HG03457 (cell line): ENCODE measurements at regions not wholly inside any gene's neighbourhood (a gene's known extent, or its start where the extent isn't known, plus 50 kb on each side); places are given as distances from the start of the nearest gene placed in this dataset.

ENCODE experiments used
- ATAC-seq: cut with Tn5 transposase; IDR thresholded peaks from one replicate; pipeline ENCODE4 v1.9.1; 2021; ENCODE audit warnings: moderate number of reproducible peaks; ENCODE audit not compliant: unreplicated experiment

DNA sequence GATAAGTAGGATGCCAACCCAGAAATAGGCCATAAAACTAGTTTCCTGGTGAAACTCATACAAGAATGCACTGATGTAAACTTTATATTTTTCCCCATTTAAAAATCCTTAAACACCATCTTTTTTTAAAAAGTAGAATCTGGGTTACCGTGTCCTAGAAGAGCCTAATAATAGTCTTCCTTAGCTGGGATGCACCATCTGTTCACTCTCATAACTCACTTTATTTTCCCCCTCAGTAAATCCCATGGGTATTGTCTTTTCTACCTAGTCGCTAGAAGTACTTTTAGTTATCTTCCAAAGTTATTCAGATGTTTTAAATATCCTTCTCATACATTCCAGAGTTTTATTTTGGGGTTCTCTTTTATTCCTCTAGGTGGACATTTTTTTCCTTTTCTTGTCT, 250.2 kb downstream of the PLA2G4A start:
- ATAC-seq, result no peak

DNA sequence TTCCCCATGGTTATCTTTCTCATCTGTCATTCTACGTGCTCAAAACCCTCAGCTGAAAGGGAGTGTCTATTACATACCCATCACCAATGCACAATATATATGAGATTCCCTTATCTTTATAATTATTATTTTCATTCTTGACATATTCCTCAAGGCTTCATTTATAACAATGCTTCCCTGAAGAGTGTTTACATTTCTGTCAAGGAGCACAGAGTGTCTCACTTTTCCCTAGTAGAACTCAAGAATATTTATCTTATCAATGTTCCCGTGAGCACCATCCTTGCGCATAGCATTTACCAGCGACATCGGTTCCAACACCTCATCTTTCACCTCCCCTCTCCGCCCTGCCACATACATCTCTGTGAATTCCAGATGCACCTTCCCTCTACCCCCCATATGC, 250.6 kb downstream of the PLA2G4A start:
- no peak for ATAC-seq

GRCh38 chr1:187091666-187092065, 262.9 kb downstream of the PLA2G4A start:
- ATAC-seq, result no peak

DNA sequence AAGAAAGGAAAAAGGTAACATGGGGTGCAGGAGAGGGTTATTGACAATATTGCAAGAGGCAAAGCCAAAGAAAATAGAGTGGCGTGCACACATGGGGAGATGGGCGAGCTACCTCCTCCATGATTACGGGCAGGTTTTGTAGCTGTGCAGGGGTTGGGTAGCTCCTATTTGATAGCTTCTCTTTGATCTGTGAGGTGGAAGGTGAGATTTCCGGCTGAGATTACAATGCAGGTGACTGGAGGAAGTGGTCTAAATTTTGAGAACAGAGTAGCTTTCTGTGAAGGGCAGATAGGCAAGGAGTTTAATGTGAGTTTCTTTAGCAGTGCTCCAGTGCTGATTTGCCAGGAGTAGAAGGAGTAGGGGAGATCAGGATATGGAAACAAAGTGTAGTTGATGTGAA, 263.4 kb downstream of the PLA2G4A start:
- ATAC-seq, result no peak

DNA sequence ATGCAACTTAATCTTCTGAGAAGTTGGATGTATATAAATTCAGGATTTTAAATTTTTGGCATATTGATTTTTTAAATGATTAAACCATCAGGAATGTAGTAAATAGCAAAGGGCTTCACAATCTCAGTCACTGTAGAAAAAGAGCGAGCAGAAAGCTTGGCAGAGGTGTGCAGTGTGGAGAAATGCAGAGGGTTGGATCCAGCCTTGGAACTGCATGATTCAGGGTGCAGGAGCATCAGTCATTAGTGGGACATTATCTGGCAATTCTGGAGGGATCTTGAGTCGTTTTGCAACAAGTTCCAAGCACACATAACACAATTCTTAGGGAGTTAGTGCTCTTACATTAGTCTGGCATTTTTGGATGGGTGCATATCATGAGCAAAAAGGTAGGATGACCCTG, 267.9 kb downstream of the PLA2G4A start:
- no peak for ATAC-seq

- ATAC-seq, result no peak
These were observed 281.6 kb downstream of the PLA2G4A start for GRCh38 chr1:187110351-187110750.

DNA sequence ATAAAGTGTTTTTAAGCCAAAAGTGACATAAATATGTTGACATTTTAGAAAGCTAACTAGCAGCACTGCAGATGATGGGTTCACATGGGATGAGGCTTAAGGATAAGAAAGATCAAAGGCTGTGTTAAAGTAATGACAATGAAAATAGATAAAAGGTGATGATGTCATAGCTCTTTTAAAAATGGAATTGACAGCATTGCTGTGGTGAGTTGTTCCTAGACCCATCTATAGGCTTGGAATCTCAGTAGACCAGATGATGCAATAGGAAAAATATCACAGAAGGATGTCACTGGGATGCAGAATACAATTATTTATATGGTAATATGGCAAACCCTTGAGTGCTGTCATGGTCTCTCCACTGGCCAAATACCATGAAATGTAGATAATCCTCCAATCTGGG, 286.0 kb downstream of the PLA2G4A start:
- no peak for ATAC-seq

DNA sequence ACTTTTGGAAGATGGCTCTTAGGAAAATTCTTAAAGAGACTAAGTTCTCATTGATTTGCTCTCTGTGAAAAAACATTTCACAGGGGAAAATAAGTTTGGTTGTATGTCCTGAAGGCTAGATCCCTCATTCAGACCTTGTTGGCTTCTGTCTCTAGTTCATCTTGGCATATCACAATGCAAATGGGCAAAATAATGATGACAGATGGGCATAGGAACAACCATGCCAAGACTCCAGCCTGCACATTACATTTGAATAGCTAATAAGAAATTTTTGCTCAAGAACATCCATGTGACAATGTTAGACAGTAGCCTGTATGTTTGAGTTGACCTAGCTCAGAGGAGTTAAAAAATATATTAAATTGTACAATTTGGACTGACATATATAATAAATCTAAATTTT, 292.9 kb downstream of the PLA2G4A start:
- ATAC-seq, result no peak

GRCh38 chr1:187122566-187122965, 293.8 kb downstream of the PLA2G4A start:
- ATAC-seq, result no peak

GRCh38 chr1:187129132-187129531, 300.4 kb downstream of the PLA2G4A start:
- ATAC-seq, result no peak

GRCh38 chr1:187143783-187144182, 315.0 kb downstream of the PLA2G4A start:
- ATAC-seq, result no peak

GRCh38 chr1:187146388-187146787, 317.6 kb downstream of the PLA2G4A start:
- no peak for ATAC-seq

GRCh38 chr1:187151555-187151954, 322.8 kb downstream of the PLA2G4A start:
- ATAC-seq, result no peak

DNA sequence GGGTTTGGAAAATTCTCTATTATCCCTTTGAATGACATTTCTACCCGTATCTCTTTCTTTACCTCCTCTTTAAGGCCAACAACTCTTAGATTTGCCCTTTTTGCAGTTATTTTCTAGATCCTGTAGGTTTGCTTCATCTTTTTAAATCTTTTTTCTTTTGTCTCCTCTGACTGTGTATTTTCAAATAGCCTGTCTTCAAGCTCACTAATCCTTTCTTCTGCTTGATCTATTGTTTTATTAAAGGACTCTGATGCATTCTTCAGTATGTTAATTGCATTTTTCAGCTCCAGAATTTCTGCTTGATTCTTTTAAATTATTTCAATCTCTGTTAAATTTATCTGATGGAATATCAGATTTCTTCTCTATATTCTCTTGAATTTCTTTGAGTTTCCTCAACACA, 324.3 kb downstream of the PLA2G4A start:
- ATAC-seq, result no peak

- ATAC-seq, result no peak
These were observed 328.4 kb downstream of the PLA2G4A start for GRCh38 chr1:187157115-187157514.

DNA sequence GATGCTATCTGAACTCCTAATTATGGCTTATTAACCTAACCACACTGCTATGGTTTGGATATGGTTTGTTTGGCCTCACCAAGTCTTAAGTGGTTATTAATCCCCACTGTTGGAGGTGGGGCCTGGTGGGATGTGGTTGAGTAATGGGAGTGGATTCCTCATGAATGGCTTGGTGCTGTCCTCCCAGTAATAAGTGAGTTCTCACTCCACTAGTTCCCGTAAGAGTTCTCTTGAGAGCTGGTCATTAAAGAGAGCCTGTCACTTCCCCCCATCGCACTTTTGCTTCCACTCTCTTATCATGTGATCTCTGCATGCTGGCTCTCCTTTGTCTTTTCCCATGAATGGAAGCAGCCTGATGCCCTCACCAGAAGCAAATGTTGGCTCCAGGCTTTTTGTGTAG, 328.8 kb downstream of the PLA2G4A start:
- ATAC-seq, result no peak

DNA sequence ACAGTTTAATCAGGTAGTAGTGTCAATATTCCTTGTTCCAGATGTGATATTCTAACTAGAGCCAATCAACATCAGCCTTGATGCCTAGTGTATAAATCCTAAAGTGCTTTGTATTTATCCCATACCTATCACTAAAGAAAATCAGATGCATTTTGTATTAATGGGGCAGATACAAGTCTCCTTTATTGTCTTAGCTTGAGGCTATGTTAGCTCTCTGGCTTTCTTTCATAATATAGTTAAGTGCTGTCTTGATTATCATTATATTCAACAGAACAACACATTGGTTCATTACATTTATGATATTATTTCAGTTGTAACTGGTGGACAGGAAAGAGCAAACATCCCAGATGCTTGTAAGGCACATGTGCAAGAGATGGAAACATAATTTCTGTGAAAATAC, 338.8 kb downstream of the PLA2G4A start:
- ATAC-seq, result no peak

GRCh38 chr1:187168297-187168696, 339.5 kb downstream of the PLA2G4A start:
- ATAC-seq, result no peak

DNA sequence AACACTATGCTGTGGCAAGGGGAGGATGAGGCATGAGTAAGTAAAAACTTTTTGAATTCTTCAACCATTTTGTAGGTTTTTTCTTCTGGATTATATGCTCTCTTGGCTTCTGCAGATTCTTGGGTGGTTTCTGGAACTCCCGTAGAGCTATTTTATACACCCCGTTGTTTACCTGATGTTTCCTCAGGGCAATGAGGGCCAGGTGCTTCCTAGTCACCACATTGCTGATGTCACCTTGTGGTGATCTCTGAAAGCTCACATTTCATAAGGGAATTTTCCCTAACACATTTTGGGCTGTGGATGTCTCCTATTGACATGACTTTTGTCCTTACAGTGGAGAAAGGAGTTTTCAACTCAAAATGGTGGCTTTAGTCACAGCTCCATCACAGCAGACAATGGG, 356.6 kb downstream of the PLA2G4A start:
- no peak for ATAC-seq

DNA sequence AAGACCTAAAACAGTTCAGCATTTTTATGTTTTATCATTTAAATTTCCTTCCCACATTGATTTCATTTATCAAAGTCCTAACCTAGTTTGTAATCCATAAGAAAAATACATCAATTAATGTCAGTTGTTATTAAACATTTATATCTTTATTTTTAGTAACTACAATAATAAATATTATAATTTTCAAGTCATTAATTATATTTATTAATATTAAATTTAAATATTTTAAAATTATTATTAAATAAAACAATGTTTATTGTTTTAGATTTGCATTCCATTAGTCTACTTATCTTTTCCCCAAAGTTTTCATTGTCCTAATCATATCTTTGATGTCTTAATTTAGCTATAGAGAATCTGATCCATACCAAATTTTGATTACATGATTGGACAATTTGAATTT, 368.9 kb downstream of the PLA2G4A start:
- no peak for ATAC-seq

GRCh38 chr1:187203257-187203656, 374.5 kb downstream of the PLA2G4A start:
- no peak for ATAC-seq

DNA sequence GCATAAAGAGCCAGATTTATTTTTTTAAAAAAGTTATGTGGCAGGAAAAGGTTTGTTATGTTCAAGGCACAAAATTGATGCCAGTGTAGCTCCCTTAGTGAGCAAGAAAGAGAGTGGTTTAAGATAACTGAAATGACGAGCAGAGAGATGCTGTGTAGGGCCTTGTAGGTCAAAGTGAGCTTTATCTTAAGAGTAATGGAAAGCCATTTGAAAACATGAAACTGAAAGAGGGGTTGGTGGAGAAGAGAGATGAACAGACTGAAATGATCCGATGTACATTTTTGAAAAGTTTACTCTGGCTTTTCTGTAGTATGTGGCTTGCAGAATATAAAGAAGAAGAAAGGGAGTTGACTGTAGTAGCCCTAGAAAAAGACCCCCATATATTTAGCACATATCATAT, 383.6 kb downstream of the PLA2G4A start:
- ATAC-seq, result no peak

GRCh38 chr1:187226396-187226795, 397.6 kb downstream of the PLA2G4A start:
- no peak for ATAC-seq

DNA sequence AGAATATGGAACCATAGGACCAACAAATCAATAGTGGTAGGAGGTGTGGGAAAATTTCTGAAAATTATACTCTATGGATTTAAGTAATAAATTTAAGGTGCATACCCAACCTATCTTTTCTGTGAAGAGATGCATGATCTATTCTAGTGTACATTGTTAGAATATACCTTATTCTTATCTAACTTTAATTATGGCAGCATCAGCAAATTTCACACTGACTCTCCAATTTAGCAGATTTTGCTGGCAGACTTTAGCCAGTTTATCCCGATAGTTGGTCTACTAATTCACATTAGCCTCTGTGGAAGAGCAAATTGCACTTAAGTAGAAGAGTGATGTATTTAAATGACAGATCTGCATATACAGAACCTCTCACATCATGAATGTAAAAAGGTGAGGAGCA, 400.0 kb downstream of the PLA2G4A start:
- ATAC-seq, result no peak
